Endothelial cell of umbilical vein (primary cell): ENCODE measurements at regions not wholly inside any gene's neighbourhood (a gene's known extent, or its start where the extent isn't known, plus 50 kb on each side); places are given as distances from the start of the nearest gene placed in this dataset.

Experiments used
- CTCF ChIP-seq, 2 donors: IDR thresholded peaks; 1 replicate in 1 of 2; 2 replicates in 1 of 2; pipeline ENCODE4 v1.5.1; 2011; ENCODE audit warnings: low read length in 2 of 2, mild to moderate bottlenecking in 2 of 2, moderate library complexity in 2 of 2, control low read depth in 1 of 2, inconsistent platforms in 1 of 2, low read depth in 1 of 2; ENCODE audit not compliant: insufficient read depth in 1 of 2; ENCODE audit errors: extremely low read depth in 1 of 2
- EZH2 ChIP-seq: IDR thresholded peaks from 2 replicates; pipeline ENCODE4 v1.6.1; 2012; ENCODE audit warnings: borderline replicate concordance, low read depth, mild to moderate bottlenecking, moderate library complexity, low read length, inconsistent platforms; ENCODE audit not compliant: severe bottlenecking
- FOS ChIP-seq: IDR thresholded peaks from 2 replicates; pipeline ENCODE4 v1.6.1; 2011; ENCODE audit warnings: mild to moderate bottlenecking, low read length, moderate library complexity, borderline replicate concordance; ENCODE audit not compliant: insufficient read depth
- JUN ChIP-seq: IDR thresholded peaks from 2 replicates; pipeline ENCODE4 v1.6.1; 2011; ENCODE audit warnings: borderline replicate concordance, low read depth; ENCODE audit not compliant: insufficient read length, insufficient read depth
- MAX ChIP-seq: IDR thresholded peaks from 2 replicates; pipeline ENCODE4 v1.6.1; 2011; ENCODE audit not compliant: insufficient read depth, insufficient read length
- POLR2A ChIP-seq: IDR thresholded peaks from 2 replicates; pipeline ENCODE4 v1.6.1; 2012; ENCODE audit warnings: low read depth, mild to moderate bottlenecking, control low read depth, low read length
- POLR2AphosphoS5 ChIP-seq: IDR thresholded peaks from 2 replicates; pipeline ENCODE4 v1.6.1; 2012; ENCODE audit warnings: low read depth, mild to moderate bottlenecking, control low read depth, low read length, moderate library complexity; ENCODE audit not compliant: insufficient read depth

GRCh38 chrX:16472345-16472744 lies 177.6 kb upstream of the S100G start:
- no peak for TF ChIP-seq POLR2AphosphoS5
- TF ChIP-seq CTCF (IDR thresholded peaks at IDR 0.05; ENCODE audit: extremely low read depth in 1 of 2, insufficient read depth in 1 of 2, low read depth in 1 of 2, low read length in 2 of 2): no peak
- TF ChIP-seq POLR2A: no peak
- TF ChIP-seq EZH2: no peak
- TF ChIP-seq MAX: no peak
- TF ChIP-seq JUN: no peak
- TF ChIP-seq FOS: no peak
